ENCODE measurements at regions not wholly inside any gene's neighbourhood (a gene's known extent, or its start where the extent isn't known, plus 50 kb on each side); places are given as distances from the start of the nearest gene placed in this dataset.

DNA sequence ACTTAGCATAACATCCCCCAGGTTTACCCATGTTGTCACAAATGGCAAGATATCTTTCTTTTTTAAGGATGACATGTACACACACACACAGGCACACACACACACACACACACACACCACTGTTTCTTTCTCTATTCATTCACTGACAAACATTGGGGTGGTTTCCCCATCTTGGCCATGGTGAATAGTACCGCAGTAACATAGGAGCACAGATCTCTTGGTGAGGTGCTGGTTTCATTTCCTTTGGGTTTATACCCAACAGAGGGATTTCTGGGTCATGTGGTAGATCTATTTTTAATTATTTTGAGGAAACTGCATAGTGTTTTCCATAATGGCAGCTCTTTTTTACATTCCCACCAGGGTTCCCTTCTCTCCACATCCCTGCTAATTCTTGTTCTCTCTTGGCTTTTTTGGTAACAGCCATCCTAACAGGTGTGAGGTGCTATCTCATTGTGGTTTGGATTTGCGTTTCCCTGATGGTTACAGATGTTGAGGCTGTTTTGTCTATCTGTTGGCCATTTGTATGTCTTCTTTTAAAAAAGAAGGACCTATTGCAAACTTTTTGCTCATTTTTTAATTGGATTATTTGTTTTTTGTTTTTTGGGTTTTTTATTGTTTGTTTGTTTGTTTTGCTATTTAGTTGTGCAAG, 251.7 kb upstream of the IRS2 start:
- CTCF ChIA-PET: no interaction called here
- BruUV-seq (replicated peaks): no TSS peak
- Histone ChIP-seq H3K27ac (ENCODE audit: low read length) (no peak overlapping the region), H3K9me3 (ENCODE audit: control insufficient read depth, insufficient read depth, low read depth, low read length) (no peaks in the 10 kb centered on the region), H3K36me3 (ENCODE audit: control insufficient read depth, insufficient read depth, low read length) (no peaks in the 10 kb centered on the region), H3K4me3 (ENCODE audit: low read depth in 2 of 2, low read length in 2 of 2) (no peak overlapping the region), H3K4me1 (ENCODE audit: control insufficient read depth, insufficient read depth, low read length) (no peaks in the 10 kb centered on the region), H3K27me3 (ENCODE audit: control insufficient read depth, insufficient read depth, low read length) (no peaks in the 10 kb centered on the region)
- POLR2A ChIA-PET: no interaction called here
- intact Hi-C loops (cut with micrococcal nuclease; ENCODE audit: unreplicated experiment) (no loop called here), in situ Hi-C loops (cut with HindIII; ENCODE audit: low pct_unique_long_range_greater_than_20kb, low sequenced_read_pairs) (no loop called here)
- no peak for DNase-seq (ENCODE audit: low read depth, low spot score)
- TF ChIP-seq SIN3A (IDR thresholded peaks at IDR 0.05; ENCODE audit: borderline replicate concordance, insufficient read depth, low read depth, low read length) (no peak), POLR2AphosphoS5 (IDR thresholded peaks at IDR 0.05; ENCODE audit: low read depth, low read length) (no peak), TCF7L2 (IDR thresholded peaks at IDR 0.05; ENCODE audit: low read depth, low read length) (no peak)
- TF ChIP-seq, protein P1, sequence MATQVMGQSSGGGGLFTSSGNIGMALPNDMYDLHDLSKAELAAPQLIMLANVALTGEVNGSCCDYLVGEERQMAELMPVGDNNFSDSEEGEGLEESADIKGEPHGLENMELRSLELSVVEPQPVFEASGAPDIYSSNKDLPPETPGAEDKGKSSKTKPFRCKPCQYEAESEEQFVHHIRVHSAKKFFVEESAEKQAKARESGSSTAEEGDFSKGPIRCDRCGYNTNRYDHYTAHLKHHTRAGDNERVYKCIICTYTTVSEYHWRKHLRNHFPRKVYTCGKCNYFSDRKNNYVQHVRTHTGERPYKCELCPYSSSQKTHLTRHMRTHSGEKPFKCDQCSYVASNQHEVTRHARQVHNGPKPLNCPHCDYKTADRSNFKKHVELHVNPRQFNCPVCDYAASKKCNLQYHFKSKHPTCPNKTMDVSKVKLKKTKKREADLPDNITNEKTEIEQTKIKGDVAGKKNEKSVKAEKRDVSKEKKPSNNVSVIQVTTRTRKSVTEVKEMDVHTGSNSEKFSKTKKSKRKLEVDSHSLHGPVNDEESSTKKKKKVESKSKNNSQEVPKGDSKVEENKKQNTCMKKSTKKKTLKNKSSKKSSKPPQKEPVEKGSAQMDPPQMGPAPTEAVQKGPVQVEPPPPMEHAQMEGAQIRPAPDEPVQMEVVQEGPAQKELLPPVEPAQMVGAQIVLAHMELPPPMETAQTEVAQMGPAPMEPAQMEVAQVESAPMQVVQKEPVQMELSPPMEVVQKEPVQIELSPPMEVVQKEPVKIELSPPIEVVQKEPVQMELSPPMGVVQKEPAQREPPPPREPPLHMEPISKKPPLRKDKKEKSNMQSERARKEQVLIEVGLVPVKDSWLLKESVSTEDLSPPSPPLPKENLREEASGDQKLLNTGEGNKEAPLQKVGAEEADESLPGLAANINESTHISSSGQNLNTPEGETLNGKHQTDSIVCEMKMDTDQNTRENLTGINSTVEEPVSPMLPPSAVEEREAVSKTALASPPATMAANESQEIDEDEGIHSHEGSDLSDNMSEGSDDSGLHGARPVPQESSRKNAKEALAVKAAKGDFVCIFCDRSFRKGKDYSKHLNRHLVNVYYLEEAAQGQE (IDR thresholded peaks at IDR 0.05; ENCODE audit: insufficient read depth in 1 of 2, low read depth in 2 of 2, low read length in 1 of 2): no peak
- TF ChIP-seq, protein P2, sequence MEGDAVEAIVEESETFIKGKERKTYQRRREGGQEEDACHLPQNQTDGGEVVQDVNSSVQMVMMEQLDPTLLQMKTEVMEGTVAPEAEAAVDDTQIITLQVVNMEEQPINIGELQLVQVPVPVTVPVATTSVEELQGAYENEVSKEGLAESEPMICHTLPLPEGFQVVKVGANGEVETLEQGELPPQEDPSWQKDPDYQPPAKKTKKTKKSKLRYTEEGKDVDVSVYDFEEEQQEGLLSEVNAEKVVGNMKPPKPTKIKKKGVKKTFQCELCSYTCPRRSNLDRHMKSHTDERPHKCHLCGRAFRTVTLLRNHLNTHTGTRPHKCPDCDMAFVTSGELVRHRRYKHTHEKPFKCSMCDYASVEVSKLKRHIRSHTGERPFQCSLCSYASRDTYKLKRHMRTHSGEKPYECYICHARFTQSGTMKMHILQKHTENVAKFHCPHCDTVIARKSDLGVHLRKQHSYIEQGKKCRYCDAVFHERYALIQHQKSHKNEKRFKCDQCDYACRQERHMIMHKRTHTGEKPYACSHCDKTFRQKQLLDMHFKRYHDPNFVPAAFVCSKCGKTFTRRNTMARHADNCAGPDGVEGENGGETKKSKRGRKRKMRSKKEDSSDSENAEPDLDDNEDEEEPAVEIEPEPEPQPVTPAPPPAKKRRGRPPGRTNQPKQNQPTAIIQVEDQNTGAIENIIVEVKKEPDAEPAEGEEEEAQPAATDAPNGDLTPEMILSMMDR (IDR thresholded peaks at IDR 0.05): no peak
- no peak for ATAC-seq

DNA sequence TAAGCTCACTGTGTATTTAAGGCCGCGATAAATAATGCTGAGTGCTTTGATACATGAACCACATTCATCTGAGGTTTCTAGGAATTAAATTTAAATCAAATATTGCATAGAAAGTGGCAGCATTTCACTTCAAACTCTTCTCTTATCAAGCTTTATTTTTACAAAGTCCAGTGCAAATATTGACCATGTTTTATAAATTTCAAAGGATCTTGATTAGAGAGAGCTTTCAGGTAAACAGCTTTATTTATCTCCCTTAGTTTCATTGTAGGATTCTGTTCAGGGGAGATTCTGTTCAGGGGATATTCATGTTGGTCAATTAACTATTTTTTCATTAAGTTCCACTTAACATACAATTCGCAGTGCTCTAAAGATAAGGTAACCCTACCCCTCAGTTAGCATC, 249.7 kb upstream of the IRS2 start:
- POLR2A ChIA-PET: no interaction called here
- DNase-seq (ENCODE audit: low read depth, low spot score): no peak
- Histone ChIP-seq H3K4me3 (ENCODE audit: low read depth in 2 of 2, low read length in 2 of 2) (no peak overlapping the region), H3K36me3 (ENCODE audit: control insufficient read depth, insufficient read depth, low read length) (no peaks in the 10 kb centered on the region), H3K9me3 (ENCODE audit: control insufficient read depth, insufficient read depth, low read depth, low read length) (no peaks in the 10 kb centered on the region), H3K27ac (ENCODE audit: low read length) (no peak overlapping the region), H3K27me3 (ENCODE audit: control insufficient read depth, insufficient read depth, low read length) (no peaks in the 10 kb centered on the region), H3K4me1 (ENCODE audit: control insufficient read depth, insufficient read depth, low read length) (no peaks in the 10 kb centered on the region)
- ATAC-seq: no peak
- TF ChIP-seq TCF7L2 (IDR thresholded peaks at IDR 0.05; ENCODE audit: low read depth, low read length) (no peak), SIN3A (IDR thresholded peaks at IDR 0.05; ENCODE audit: borderline replicate concordance, insufficient read depth, low read depth, low read length) (no peak), POLR2AphosphoS5 (IDR thresholded peaks at IDR 0.05; ENCODE audit: low read depth, low read length) (no peak)
- TF ChIP-seq, protein P1 (IDR thresholded peaks at IDR 0.05; ENCODE audit: insufficient read depth in 1 of 2, low read depth in 2 of 2, low read length in 1 of 2): no peak
- TF ChIP-seq, protein P2 (IDR thresholded peaks at IDR 0.05): no peak
- CTCF ChIA-PET: no interaction called here
- intact Hi-C loops (cut with micrococcal nuclease; ENCODE audit: unreplicated experiment): no loop called here
- BruUV-seq (replicated peaks): no TSS peak
- in situ Hi-C loops (cut with HindIII; ENCODE audit: low pct_unique_long_range_greater_than_20kb, low sequenced_read_pairs): no loop called here
